ENCODE measurements at regions not wholly inside any gene's neighbourhood (a gene's known extent, or its start where the extent isn't known, plus 50 kb on each side); places are given as distances from the start of the nearest gene placed in this dataset.

GRCh38 chr4:128366212-128366611 lies 78.6 kb upstream of the PGRMC2 start:
- DNase-seq (ENCODE audit: low read depth) = no peak
- no peak overlapping the region for H3K4me3 ChIP-seq (ENCODE audit: low read length)
- TF ChIP-seq CTCF (conservative IDR thresholded peaks at IDR 0.05; ENCODE audit: low read length) = no peak

GRCh38 chr4:128364565-128364964 lies 77.0 kb upstream of the PGRMC2 start:
- H3K4me3 ChIP-seq (ENCODE audit: low read length) = no peak overlapping the region
- DNase-seq (ENCODE audit: low read depth) = no peak
- no peak for TF ChIP-seq CTCF (conservative IDR thresholded peaks at IDR 0.05; ENCODE audit: low read length)

GRCh38 chr4:128363966-128364365 lies 76.4 kb upstream of the PGRMC2 start:
- no peak for DNase-seq (ENCODE audit: low read depth)
- H3K4me3 ChIP-seq (ENCODE audit: low read length) = no peak overlapping the region
- TF ChIP-seq CTCF (conservative IDR thresholded peaks at IDR 0.05; ENCODE audit: low read length) = no peak

GRCh38 chr4:128362760-128363159 lies 75.1 kb upstream of the PGRMC2 start:
- no peak for DNase-seq (ENCODE audit: low read depth)
- H3K4me3 ChIP-seq (ENCODE audit: low read length) = no peak overlapping the region
- no peak for TF ChIP-seq CTCF (conservative IDR thresholded peaks at IDR 0.05; ENCODE audit: low read length)

- no peak for DNase-seq (ENCODE audit: low read depth)
- no peak overlapping the region for H3K4me3 ChIP-seq (ENCODE audit: low read length)
- TF ChIP-seq CTCF (conservative IDR thresholded peaks at IDR 0.05; ENCODE audit: low read length) = no peak
Observed at GRCh38 chr4:128359422-128359821, 71.8 kb upstream of the PGRMC2 start.

- TF ChIP-seq CTCF (conservative IDR thresholded peaks at IDR 0.05; ENCODE audit: low read length) = no peak
- H3K4me3 ChIP-seq (ENCODE audit: low read length) = no peak overlapping the region
- peak; percentile 60 for DNase-seq (ENCODE audit: low read depth)
Observed at GRCh38 chr4:128358913-128359279, 71.3 kb upstream of the PGRMC2 start.

GRCh38 chr4:128358231-128358912 lies 70.8 kb upstream of the PGRMC2 start:
- peak; percentile 98 for DNase-seq (ENCODE audit: low read depth)
- no peak for TF ChIP-seq CTCF (conservative IDR thresholded peaks at IDR 0.05; ENCODE audit: low read length)

More at GRCh38 chr4:128358231-128358912, 70.8 kb upstream of the PGRMC2 start:
- 0 out of 2 replicates have a peak overlapping the region, but pooled peaks have one; percentile 11 for H3K4me3 ChIP-seq (ENCODE audit: low read length)
